Right lobe of liver (tissue), 6 donors: ENCODE measurements at regions not wholly inside any gene's neighbourhood (a gene's known extent, or its start where the extent isn't known, plus 50 kb on each side); places are given as distances from the start of the nearest gene placed in this dataset.

Experiments
- ATAC-seq, 4 donors: fragments of 200-7000 bp; cut with Tn5 transposase; one replicate each; pipeline ENCODE4 v1.9.1; 2020; ENCODE audit warnings: mild to moderate bottlenecking in 4 of 4, moderate library complexity in 4 of 4
- DNase-seq, 3 donors: peaks; one replicate each; pipeline ENCODE4 v3.0.0-alpha.2; 2020
- H3K27ac ChIP-seq, 3 donors: fragments of 200-600 bp; one replicate each; pipeline ENCODE4 v1.8.0; 2022
- H3K27me3 ChIP-seq, 2 donors: fragments of 200-600 bp; one replicate each; pipeline ENCODE4 v1.8.0; 2022
- H3K36me3 ChIP-seq, 4 donors: fragments of 200-600 bp; sonication (generic) in 1 of 4; one replicate each; pipeline versions ENCODE4 v1.5.1 to v1.8.0; 2017 to 2022; ENCODE audit warnings: control low read depth in 1 of 4
- H3K4me1 ChIP-seq, 4 donors: fragments of 200-600 bp; sonication (generic) in 1 of 4; one replicate each; pipeline versions ENCODE4 v1.5.1 to v1.8.0; 2017 to 2022; ENCODE audit warnings: control low read depth in 1 of 4
- H3K4me3 ChIP-seq, 3 donors: fragments of 200-600 bp; one replicate each; pipeline ENCODE4 v1.8.0; 2022
- H3K9me3 ChIP-seq, 4 donors: fragments of 200-600 bp; sonication (generic) in 1 of 4; one replicate each; pipeline versions ENCODE4 v1.5.1 to v1.8.0; 2017 to 2022; ENCODE audit warnings: control low read depth in 1 of 4
- POLR2A ChIP-seq: fragments of 450-650 bp; IDR thresholded peaks from one replicate; pipeline ENCODE4 v1.6.1; 2017; ENCODE audit warnings: antibody characterized with exemption, mild to moderate bottlenecking
- WGBS: methylation state at CpG from one replicate; pipeline ENCODE4 v1.1.6; 2018; ENCODE audit warnings: low coverage, low lambda C conversion rate; ENCODE audit not compliant: insufficient coverage; ENCODE audit errors: missing lambda C conversion rate; 5-methylcytosine and 5-hydroxymethylcytosine counted together
- intact Hi-C, 2 donors: fragments of 100-400 bp; cut with DNase I; formaldehyde crosslinking; loops; one replicate each; pipeline versions ENCODE4 v1.11.2 to v1.14.1; 2022
- TF ChIP-seq, protein P1 (sequence below), 4 donors: fragments of 200-600 bp in 3 of 4; fragments of 450-650 bp in 1 of 4; IDR thresholded peaks; one replicate each; pipeline versions ENCODE4 v1.5.1 to v1.8.0; 2016 to 2022; ENCODE audit warnings: antibody characterized with exemption in 4 of 4, mild to moderate bottlenecking in 2 of 4
- donor health status: DM: no; HTN: yes; CAD: no.
- donor health status: DM: no; HTN: no; CAD: no.
- donor health status: DM: no; HTN: no; CAD: no.
- donor health status: DM: no; HTN: yes; CAD: no.
- donor health status: DM: no; HTN: yes; CAD: no.

DNA sequence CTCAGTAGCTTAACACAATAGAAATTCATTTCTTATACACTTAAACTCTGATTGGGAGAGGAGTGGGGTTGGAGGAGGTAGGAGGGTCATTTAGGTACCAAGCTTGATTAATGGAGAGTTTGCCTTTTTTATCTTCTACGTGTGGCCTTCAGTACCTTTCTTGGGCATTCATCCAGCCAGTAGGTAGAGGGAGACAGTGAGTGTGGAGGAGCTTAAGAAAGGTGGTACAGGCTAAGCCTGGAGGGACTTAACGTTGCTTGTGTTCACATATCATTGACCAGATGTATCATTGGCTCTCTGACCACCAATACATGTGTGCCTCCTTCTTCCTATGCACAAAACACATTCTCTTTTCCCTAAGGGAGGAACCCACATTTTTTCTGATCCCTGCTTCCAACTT, 232.9 kb upstream of the CRY1 start:
- no peak overlapping the region for H3K27ac ChIP-seq
- no peaks in the 10 kb centered on the region for H3K27me3 ChIP-seq
- ATAC-seq (no peak), DNase-seq (no peak)
- no peak overlapping the region for H3K4me3 ChIP-seq
- H3K4me1 ChIP-seq, result peaks cover 0 to under 1% (median 0%) of the 10 kb centered on the region in 4 donors
- no peaks in the 10 kb centered on the region for H3K36me3 ChIP-seq
- intact Hi-C loops, result no loop called here
- TF ChIP-seq POLR2A, result no peak
- TF ChIP-seq, protein P1, sequence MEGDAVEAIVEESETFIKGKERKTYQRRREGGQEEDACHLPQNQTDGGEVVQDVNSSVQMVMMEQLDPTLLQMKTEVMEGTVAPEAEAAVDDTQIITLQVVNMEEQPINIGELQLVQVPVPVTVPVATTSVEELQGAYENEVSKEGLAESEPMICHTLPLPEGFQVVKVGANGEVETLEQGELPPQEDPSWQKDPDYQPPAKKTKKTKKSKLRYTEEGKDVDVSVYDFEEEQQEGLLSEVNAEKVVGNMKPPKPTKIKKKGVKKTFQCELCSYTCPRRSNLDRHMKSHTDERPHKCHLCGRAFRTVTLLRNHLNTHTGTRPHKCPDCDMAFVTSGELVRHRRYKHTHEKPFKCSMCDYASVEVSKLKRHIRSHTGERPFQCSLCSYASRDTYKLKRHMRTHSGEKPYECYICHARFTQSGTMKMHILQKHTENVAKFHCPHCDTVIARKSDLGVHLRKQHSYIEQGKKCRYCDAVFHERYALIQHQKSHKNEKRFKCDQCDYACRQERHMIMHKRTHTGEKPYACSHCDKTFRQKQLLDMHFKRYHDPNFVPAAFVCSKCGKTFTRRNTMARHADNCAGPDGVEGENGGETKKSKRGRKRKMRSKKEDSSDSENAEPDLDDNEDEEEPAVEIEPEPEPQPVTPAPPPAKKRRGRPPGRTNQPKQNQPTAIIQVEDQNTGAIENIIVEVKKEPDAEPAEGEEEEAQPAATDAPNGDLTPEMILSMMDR (IDR thresholded peaks at IDR 0.05), result no peak
- H3K9me3 ChIP-seq, result no peaks in the 10 kb centered on the region
- 40% methylated on average over 2 of the region's 2 CpGs for WGBS

DNA sequence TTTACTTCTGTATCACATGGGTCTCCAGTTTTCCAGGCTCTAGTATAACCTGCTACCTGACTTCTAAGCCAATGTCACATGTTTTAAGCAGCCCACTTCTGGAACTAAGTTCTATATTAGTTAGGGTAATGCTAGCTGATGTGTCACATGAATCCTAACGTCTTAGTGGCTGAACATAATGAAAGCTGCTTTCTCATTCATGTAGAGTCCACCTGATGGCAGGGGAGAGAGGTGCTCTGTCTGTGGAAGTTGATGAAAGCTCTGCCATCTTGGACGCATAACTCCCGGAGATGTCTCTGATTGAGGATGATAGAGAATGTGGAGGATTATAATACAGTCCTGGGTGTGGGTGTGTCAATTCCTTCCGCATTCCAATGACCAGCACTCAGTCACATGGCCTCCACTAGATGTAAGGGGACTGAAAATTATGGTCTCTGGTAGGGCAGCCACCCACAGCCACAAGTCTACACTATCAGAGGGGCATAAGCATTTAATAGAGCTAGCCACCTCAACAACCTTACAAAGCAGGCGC, 234.4 kb upstream of the CRY1 start:
- no peak for ATAC-seq
- Histone ChIP-seq H3K4me1 (no peaks in the 10 kb centered on the region), H3K36me3 (no peaks in the 10 kb centered on the region), H3K4me3 (no peak overlapping the region), H3K27ac (no peak overlapping the region), H3K27me3 (no peaks in the 10 kb centered on the region), H3K9me3 (no peaks in the 10 kb centered on the region)
- TF ChIP-seq, protein P1 (IDR thresholded peaks at IDR 0.05), result no peak
- no peak for TF ChIP-seq POLR2A
- WGBS, result 60% methylated on average over 4 of the region's 5 CpGs
- DNase-seq, result no peak
- intact Hi-C loops, result no loop called here

DNA sequence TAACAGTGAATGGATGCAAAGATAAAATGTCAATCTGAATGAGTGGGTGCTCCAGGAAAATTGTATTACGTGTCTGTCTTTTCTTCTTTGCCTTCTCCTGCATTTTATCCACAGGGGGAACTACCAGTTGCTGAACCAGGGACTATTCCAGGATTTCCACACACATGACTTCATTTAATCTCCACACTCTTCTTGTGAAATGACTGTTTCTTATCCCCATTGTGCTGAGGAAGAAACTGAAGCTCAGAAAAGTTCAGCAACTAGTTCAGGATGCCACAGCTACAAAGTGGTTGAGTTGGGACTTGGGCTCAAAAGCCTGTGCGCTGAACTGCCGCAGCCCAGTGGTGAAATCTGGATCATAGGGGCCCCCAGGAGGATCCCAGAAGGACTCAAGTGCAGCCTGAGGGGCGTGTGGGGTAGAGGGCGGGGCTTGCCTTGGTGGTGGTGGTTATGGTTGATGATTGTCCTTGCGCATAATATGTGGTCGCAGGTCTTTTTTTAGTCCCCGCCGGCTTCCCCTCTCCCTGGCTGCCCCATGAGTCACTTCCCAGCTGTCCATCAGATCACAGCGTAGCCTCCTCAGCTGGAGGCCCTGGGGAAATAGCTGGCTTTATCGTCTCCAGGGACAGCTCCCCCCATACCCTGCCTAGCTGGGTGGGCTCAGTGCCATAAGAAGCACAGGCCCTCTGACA, 235.2 kb upstream of the CRY1 start:
- no peaks in the 10 kb centered on the region for H3K9me3 ChIP-seq
- intact Hi-C loops, result no loop called here
- no peaks in the 10 kb centered on the region for H3K36me3 ChIP-seq
- H3K27me3 ChIP-seq, result no peaks in the 10 kb centered on the region
- DNase-seq (no peak), ATAC-seq (peak in 1 of 4 donors; percentile 30)
- no peak overlapping the region for H3K27ac ChIP-seq
- WGBS, result 37% methylated on average over 8 of the region's 11 CpGs
- no peaks in the 10 kb centered on the region for H3K4me1 ChIP-seq
- TF ChIP-seq, protein P1 (IDR thresholded peaks at IDR 0.05), result no peak
- no peak for TF ChIP-seq POLR2A
- no peak overlapping the region for H3K4me3 ChIP-seq

DNA sequence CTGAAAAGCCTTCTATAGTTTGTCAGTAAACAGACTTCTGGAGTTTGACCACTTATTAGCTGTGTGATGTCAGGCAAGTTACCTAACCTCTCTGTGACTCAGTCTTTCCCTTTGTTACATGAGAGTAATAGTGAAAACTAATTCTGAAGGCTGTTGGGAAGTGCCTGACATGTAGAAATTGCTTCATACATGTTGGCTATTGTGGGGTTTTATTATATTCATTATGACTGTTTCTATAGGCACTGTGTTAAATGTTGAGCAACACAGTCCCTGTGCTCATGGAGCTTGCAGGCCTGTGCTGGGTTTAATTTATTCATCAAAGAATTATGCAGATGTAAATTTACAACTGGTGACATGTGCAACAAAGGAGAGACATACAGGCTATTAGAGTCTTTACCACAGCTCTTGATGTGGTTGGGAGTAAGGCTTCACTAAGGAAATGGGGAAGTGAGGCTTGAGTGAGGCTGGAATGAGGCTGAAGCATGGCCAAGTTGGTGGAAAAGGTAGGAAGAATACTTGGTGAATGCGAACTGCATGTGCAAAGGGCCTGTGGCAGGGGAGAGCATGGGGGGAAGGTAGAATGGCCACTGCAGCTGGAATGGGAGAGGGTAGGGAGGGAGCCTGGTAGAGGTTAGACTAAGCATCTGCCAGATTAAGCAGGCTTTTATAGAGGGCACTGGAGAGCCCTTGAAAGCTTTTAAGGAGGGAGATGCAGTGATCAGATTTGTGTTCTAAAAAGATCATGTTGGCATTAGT, 236.4 kb upstream of the CRY1 start:
- no peak for DNase-seq
- intact Hi-C loops, result no loop called here
- WGBS, result 86% methylated on average over 1 of the region's 1 CpG
- Histone ChIP-seq H3K9me3 (no peaks in the 10 kb centered on the region), H3K27me3 (no peaks in the 10 kb centered on the region), H3K36me3 (no peaks in the 10 kb centered on the region), H3K4me1 (no peaks in the 10 kb centered on the region), H3K4me3 (no peak overlapping the region), H3K27ac (no peak overlapping the region)
- ATAC-seq, result no peak
- no peak for TF ChIP-seq POLR2A
- TF ChIP-seq, protein P1 (IDR thresholded peaks at IDR 0.05), result no peak
